ENCODE measurements at regions not wholly inside any gene's neighbourhood (a gene's known extent, or its start where the extent isn't known, plus 50 kb on each side); places are given as distances from the start of the nearest gene placed in this dataset.

DNA sequence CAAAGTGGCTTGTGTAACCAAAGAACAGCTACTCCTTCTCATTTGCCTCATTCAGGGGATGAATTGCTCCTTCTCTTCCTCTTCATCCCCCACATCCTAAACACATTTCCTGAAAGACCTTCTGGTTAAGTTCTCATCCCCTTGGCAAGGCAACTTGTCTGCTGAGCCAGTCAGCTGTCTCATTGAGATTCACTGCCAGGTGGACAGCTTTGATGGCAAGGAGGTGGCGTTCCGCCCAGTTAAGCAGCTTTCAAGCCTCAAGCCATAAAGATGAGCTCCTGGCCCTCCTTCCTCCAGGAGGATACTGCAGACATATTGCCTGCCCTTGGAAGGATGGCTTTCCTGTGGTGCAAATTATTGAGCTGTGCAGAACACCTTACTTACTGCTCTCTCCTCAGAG, 448.6 kb upstream of the MPDZ start:
- Histone ChIP-seq H3K27ac (ENCODE audit: low read depth, low read length) (no peak overlapping the region), H3K4me1 (ENCODE audit: control insufficient read depth in 2 of 2, insufficient read depth in 2 of 2, low read length in 2 of 2) (no peaks in the 10 kb centered on the region), H3K9me3 (ENCODE audit: control insufficient read depth in 2 of 3, low read length in 3 of 3) (no peaks in the 10 kb centered on the region), H3K4me3 (ENCODE audit: low read length) (no peak overlapping the region), H3K36me3 (ENCODE audit: control insufficient read depth in 2 of 3, insufficient read depth in 3 of 3, low read length in 3 of 3) (no peaks in the 10 kb centered on the region), H3K27me3 (ENCODE audit: control insufficient read depth in 2 of 2, insufficient read depth in 2 of 2, low read length in 2 of 2) (no peaks in the 10 kb centered on the region)
- Mint-ChIP-seq H3K27ac (no peak overlapping the region), H3K27me3 (no peaks in the 10 kb centered on the region), H3K4me3 (no peak overlapping the region), H3K4me1 (no peaks in the 10 kb centered on the region), H3K9me3 (peaks cover 0 to 22% (median 7%) of the 10 kb centered on the region in 11 donors), H3K36me3 (no peaks in the 10 kb centered on the region)
- ATAC-seq (no peak), DNase-seq (no peak)
- POLR2A ChIA-PET: no interaction called here
- intact Hi-C loops (cut with micrococcal nuclease): no loop called here
- CTCF ChIA-PET: interaction anchor here (0.6 kb wide), 1 partner anchor 855 kb away, joined by 6 read pairs; no protein-coding TSS in a partner anchor

DNA sequence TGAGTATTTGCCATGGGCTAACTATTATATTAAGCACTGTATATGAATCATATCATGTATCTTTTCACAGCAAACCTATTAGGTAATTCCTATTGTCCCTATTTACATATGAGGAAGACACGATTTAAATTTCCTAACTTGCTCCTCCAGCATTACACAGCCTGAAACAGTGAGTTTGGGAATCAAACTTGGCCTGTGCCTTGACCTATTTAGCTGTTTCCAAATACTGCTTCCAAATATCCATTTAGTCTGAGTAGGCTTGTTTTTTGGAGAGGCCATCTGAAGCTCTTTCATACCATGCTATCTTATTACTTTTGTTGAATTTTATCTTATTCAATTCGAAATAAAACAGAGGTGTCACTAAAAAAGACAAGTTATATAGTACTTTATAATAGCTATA, 447.3 kb upstream of the MPDZ start:
- Mint-ChIP-seq H3K27me3 (no peaks in the 10 kb centered on the region), H3K4me1 (no peaks in the 10 kb centered on the region), H3K27ac (no peak overlapping the region), H3K36me3 (no peaks in the 10 kb centered on the region), H3K4me3 (no peak overlapping the region), H3K9me3 (peaks cover 0 to 26% (median 8%) of the 10 kb centered on the region in 11 donors)
- Histone ChIP-seq H3K9me3 (ENCODE audit: control insufficient read depth in 2 of 3, low read length in 3 of 3) (no peaks in the 10 kb centered on the region), H3K27ac (ENCODE audit: low read depth, low read length) (no peak overlapping the region), H3K36me3 (ENCODE audit: control insufficient read depth in 2 of 3, insufficient read depth in 3 of 3, low read length in 3 of 3) (no peaks in the 10 kb centered on the region), H3K27me3 (ENCODE audit: control insufficient read depth in 2 of 2, insufficient read depth in 2 of 2, low read length in 2 of 2) (no peaks in the 10 kb centered on the region), H3K4me1 (ENCODE audit: control insufficient read depth in 2 of 2, insufficient read depth in 2 of 2, low read length in 2 of 2) (no peaks in the 10 kb centered on the region), H3K4me3 (ENCODE audit: low read length) (no peak overlapping the region)
- POLR2A ChIA-PET: no interaction called here
- intact Hi-C loops (cut with micrococcal nuclease): no loop called here
- DNase-seq (no peak), ATAC-seq (no peak)
- CTCF ChIA-PET: no interaction called here

- H3K27me3 Mint-ChIP-seq: no peaks in the 10 kb centered on the region
- Histone ChIP-seq H3K36me3 (ENCODE audit: control insufficient read depth in 2 of 3, insufficient read depth in 3 of 3, low read length in 3 of 3) (no peaks in the 10 kb centered on the region), H3K27me3 (ENCODE audit: control insufficient read depth in 2 of 2, insufficient read depth in 2 of 2, low read length in 2 of 2) (no peaks in the 10 kb centered on the region), H3K27ac (ENCODE audit: low read depth, low read length) (no peak overlapping the region), H3K4me3 (ENCODE audit: low read length) (no peak overlapping the region), H3K9me3 (ENCODE audit: control insufficient read depth in 2 of 3, low read length in 3 of 3) (no peaks in the 10 kb centered on the region), H3K4me1 (ENCODE audit: control insufficient read depth in 2 of 2, insufficient read depth in 2 of 2, low read length in 2 of 2) (no peaks in the 10 kb centered on the region)
- POLR2A ChIA-PET: no interaction called here
- ATAC-seq (no peak), DNase-seq (no peak)
- H3K27ac Mint-ChIP-seq: no peak overlapping the region
- H3K36me3 Mint-ChIP-seq: no peaks in the 10 kb centered on the region
- H3K4me3 Mint-ChIP-seq: no peak overlapping the region
- H3K4me1 Mint-ChIP-seq: no peaks in the 10 kb centered on the region
- intact Hi-C loops (cut with micrococcal nuclease): no loop called here
- peaks cover 0 to 23% (median 4%) of the 10 kb centered on the region in 11 donors for H3K9me3 Mint-ChIP-seq
- CTCF ChIA-PET: no interaction called here
Observed at GRCh38 chr9:13725516-13725915, 446.0 kb upstream of the MPDZ start.

GRCh38 chr9:13721481-13722235, 442.2 kb upstream of the MPDZ start:
- POLR2A ChIA-PET: no interaction called here
- Mint-ChIP-seq H3K36me3 (no peaks in the 10 kb centered on the region), H3K4me3 (no peak overlapping the region), H3K27ac (no peak overlapping the region), H3K9me3 (peaks cover 0 to 26% (median 4%) of the 10 kb centered on the region in 11 donors), H3K27me3 (no peaks in the 10 kb centered on the region), H3K4me1 (no peaks in the 10 kb centered on the region)
- DNase-seq (no peak), ATAC-seq (no peak)
- Histone ChIP-seq H3K9me3 (ENCODE audit: control insufficient read depth in 2 of 3, low read length in 3 of 3) (peaks cover 0 to 4% (median 0%) of the 10 kb centered on the region in 3 experiments), H3K4me1 (ENCODE audit: control insufficient read depth in 2 of 2, insufficient read depth in 2 of 2, low read length in 2 of 2) (no peaks in the 10 kb centered on the region), H3K27ac (ENCODE audit: low read depth, low read length) (no peak overlapping the region), H3K4me3 (ENCODE audit: low read length) (no peak overlapping the region), H3K27me3 (ENCODE audit: control insufficient read depth in 2 of 2, insufficient read depth in 2 of 2, low read length in 2 of 2) (no peaks in the 10 kb centered on the region), H3K36me3 (ENCODE audit: control insufficient read depth in 2 of 3, insufficient read depth in 3 of 3, low read length in 3 of 3) (no peaks in the 10 kb centered on the region)
- intact Hi-C loops (cut with micrococcal nuclease): no loop called here
- CTCF ChIA-PET: no interaction called here

GRCh38 chr9:13719981-13720676, 440.6 kb upstream of the MPDZ start:
- ChIA-PET CTCF (interaction anchor here (1.2 kb wide), 1 partner anchor 9 kb away, joined by 3 read pairs; no protein-coding TSS in a partner anchor), POLR2A (interaction anchor here (0.6 kb wide), 1 partner anchor 291 kb away, joined by 4 read pairs; no protein-coding TSS in a partner anchor)
- Mint-ChIP-seq H3K4me1 (no peaks in the 10 kb centered on the region), H3K27ac (no peak overlapping the region), H3K36me3 (no peaks in the 10 kb centered on the region), H3K4me3 (no peak overlapping the region), H3K9me3 (peaks cover 0 to 20% (median 4%) of the 10 kb centered on the region in 11 donors), H3K27me3 (no peaks in the 10 kb centered on the region)
- no peak overlapping the region for H3K4me3 ChIP-seq (ENCODE audit: low read length)
- no peaks in the 10 kb centered on the region for H3K4me1 ChIP-seq (ENCODE audit: control insufficient read depth in 2 of 2, insufficient read depth in 2 of 2, low read length in 2 of 2)
- no peak for ATAC-seq
- H3K9me3 ChIP-seq (ENCODE audit: control insufficient read depth in 2 of 3, low read length in 3 of 3): peaks cover 0 to 4% (median 0%) of the 10 kb centered on the region in 3 experiments
- H3K36me3 ChIP-seq (ENCODE audit: control insufficient read depth in 2 of 3, insufficient read depth in 3 of 3, low read length in 3 of 3): no peaks in the 10 kb centered on the region
- no peaks in the 10 kb centered on the region for H3K27me3 ChIP-seq (ENCODE audit: control insufficient read depth in 2 of 2, insufficient read depth in 2 of 2, low read length in 2 of 2)
- H3K27ac ChIP-seq (ENCODE audit: low read depth, low read length): no peak overlapping the region
- intact Hi-C loops (cut with micrococcal nuclease): no loop called here
- no peak for DNase-seq

DNA sequence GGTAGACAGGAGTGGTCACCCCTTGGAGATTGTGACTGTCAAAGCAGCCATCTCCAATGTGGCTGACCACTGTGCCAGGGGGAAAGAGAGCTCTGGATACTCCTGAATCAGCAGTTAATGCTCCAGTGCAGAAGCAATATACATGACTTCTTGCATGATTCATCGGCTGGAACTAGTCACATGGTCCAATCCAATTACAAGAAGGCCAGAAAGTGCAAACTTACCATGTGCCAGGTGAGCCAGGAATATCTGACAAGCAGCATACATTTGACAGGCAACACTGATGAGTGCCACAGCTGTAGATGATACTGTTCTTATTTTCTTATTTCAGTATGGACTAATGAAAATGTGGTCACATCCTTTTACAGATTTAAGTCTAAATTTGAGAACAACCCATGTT, 440.0 kb upstream of the MPDZ start:
- Histone ChIP-seq H3K27ac (ENCODE audit: low read depth, low read length) (no peak overlapping the region), H3K36me3 (ENCODE audit: control insufficient read depth in 2 of 3, insufficient read depth in 3 of 3, low read length in 3 of 3) (no peaks in the 10 kb centered on the region), H3K27me3 (ENCODE audit: control insufficient read depth in 2 of 2, insufficient read depth in 2 of 2, low read length in 2 of 2) (no peaks in the 10 kb centered on the region), H3K9me3 (ENCODE audit: control insufficient read depth in 2 of 3, low read length in 3 of 3) (peaks cover 0 to 4% (median 0%) of the 10 kb centered on the region in 3 experiments), H3K4me3 (ENCODE audit: low read length) (no peak overlapping the region), H3K4me1 (ENCODE audit: control insufficient read depth in 2 of 2, insufficient read depth in 2 of 2, low read length in 2 of 2) (no peaks in the 10 kb centered on the region)
- Mint-ChIP-seq H3K9me3 (peaks cover 0 to 18% (median 3%) of the 10 kb centered on the region in 11 donors), H3K36me3 (no peaks in the 10 kb centered on the region), H3K27ac (no peak overlapping the region), H3K4me1 (no peaks in the 10 kb centered on the region), H3K27me3 (no peaks in the 10 kb centered on the region), H3K4me3 (no peak overlapping the region)
- POLR2A ChIA-PET: no interaction called here
- ATAC-seq (no peak), DNase-seq (no peak)
- intact Hi-C loops (cut with micrococcal nuclease): no loop called here
- CTCF ChIA-PET: interaction anchor here (1.2 kb wide), 1 partner anchor 10 kb away, joined by 3 read pairs; no protein-coding TSS in a partner anchor
